Gastrocnemius medialis (tissue), 4 donors: ENCODE measurements at regions not wholly inside any gene's neighbourhood (a gene's known extent, or its start where the extent isn't known, plus 50 kb on each side); places are given as distances from the start of the nearest gene placed in this dataset.
"Not testable (repeated sequence)": the region's sequence is repeated elsewhere in the genome, so short reads cannot be mapped to it uniquely, and the experiment has no call there.

Source experiments
- ATAC-seq, 2 donors: fragments of 150-250 bp; one replicate each; pipeline ENCODE4 v1.9.1; 2016
- DNase-seq, 2 donors: peaks; one replicate each; pipeline ENCODE4 v3.0.0-alpha.2; 2019
- H3K27ac ChIP-seq, 4 donors: fragments of 200-600 bp; sonication (generic); 1 replicate in 1 of 4; 2 replicates in 3 of 4; pipeline ENCODE4 v1.5.1; 2016 to 2018; ENCODE audit warnings: mild to moderate bottlenecking in 2 of 4, moderate library complexity in 1 of 4
- H3K27me3 ChIP-seq, 3 donors: fragments of 200-600 bp; sonication (generic) in 2 of 3; 1 replicate in 1 of 3; 2 replicates in 2 of 3; pipeline versions ENCODE4 v1.5.1 to v1.6.0; 2016 to 2019; ENCODE audit warnings: mild to moderate bottlenecking in 1 of 3, moderate library complexity in 1 of 3
- H3K36me3 ChIP-seq, 2 donors: fragments of 200-600 bp; sonication (generic) in 1 of 2; one replicate each; pipeline ENCODE4 v1.5.1; 2017 to 2018
- H3K4me1 ChIP-seq, 2 donors: fragments of 200-600 bp; sonication (generic) in 1 of 2; one replicate each; pipeline ENCODE4 v1.5.1; 2016 to 2017; ENCODE audit warnings: mild to moderate bottlenecking in 2 of 2
- H3K4me3 ChIP-seq, 4 donors: fragments of 200-600 bp; sonication (generic) in 3 of 4; 1 replicate in 1 of 4; 2 replicates in 3 of 4; pipeline ENCODE4 v1.5.1; 2016 to 2019; ENCODE audit warnings: mild to moderate bottlenecking in 2 of 4
- H3K9me3 ChIP-seq, 3 donors: fragments of 200-600 bp; sonication (generic) in 2 of 3; 1 replicate in 1 of 3; 2 replicates in 2 of 3; pipeline ENCODE4 v1.5.1; 2016 to 2019
- CTCF ChIP-seq, 5 experiments: fragments of 450-650 bp in 3 of 5; fragments of 200-600 bp in 2 of 5; sonication (generic) in 2 of 5; IDR thresholded peaks in 4 of 5; conservative IDR thresholded peaks in 1 of 5; 1 replicate in 4 of 5; 2 replicates in 1 of 5; pipeline ENCODE4 v1.5.1; 2016 to 2019; ENCODE audit warnings: antibody characterized with exemption in 5 of 5, mild to moderate bottlenecking in 3 of 5, moderate library complexity in 3 of 5
- POLR2A ChIP-seq, 2 donors: fragments of 450-650 bp; IDR thresholded peaks; one replicate each; pipeline ENCODE4 v1.6.1; 2017; ENCODE audit warnings: antibody characterized with exemption in 2 of 2, mild to moderate bottlenecking in 2 of 2, moderate library complexity in 2 of 2
- in situ Hi-C, 4 donors: fragments of 200-750 bp; cut with MboI; loops; one replicate each; pipeline versions ENCODE4 v1.15.0 to v1.8.0; 2017; ENCODE audit warnings: low sequenced_read_pairs in 4 of 4
- intact Hi-C: fragments of 100-400 bp; cut with DNase I; formaldehyde crosslinking; loops from one replicate; pipeline ENCODE4 v1.15.1; 2023; ENCODE audit warnings: low total_unique reads

- intact Hi-C loops, result no loop called here
- DNase-seq, result no peak
- Histone ChIP-seq H3K27me3 (peaks cover 2 to 25% (median 5%) of the 10 kb centered on the region in 3 donors), H3K36me3 (no peaks in the 10 kb centered on the region), H3K9me3 (no peaks in the 10 kb centered on the region), H3K4me1 (no peaks in the 10 kb centered on the region), H3K27ac (no peak overlapping the region), H3K4me3 (no peak overlapping the region)
- in situ Hi-C loops, result no loop called here
- TF ChIP-seq CTCF (IDR thresholded peaks at IDR 0.05 in 4 of 5, conservative IDR thresholded peaks at IDR 0.05 in 1 of 5) (no peak), POLR2A (IDR thresholded peaks at IDR 0.05) (no peak)
- no peak for ATAC-seq
Measured at GRCh38 chr20:51275826-51276225, 252.9 kb upstream of the KCNG1 start.

- Histone ChIP-seq H3K4me3 (no peak overlapping the region), H3K9me3 (no peaks in the 10 kb centered on the region), H3K27ac (no peak overlapping the region), H3K36me3 (no peaks in the 10 kb centered on the region), H3K4me1 (no peaks in the 10 kb centered on the region), H3K27me3 (peaks cover 2 to 25% (median 5%) of the 10 kb centered on the region in 3 donors)
- intact Hi-C loops, result no loop called here
- ATAC-seq, result no peak
- no peak for DNase-seq
- no peak for TF ChIP-seq CTCF (IDR thresholded peaks at IDR 0.05 in 4 of 5, conservative IDR thresholded peaks at IDR 0.05 in 1 of 5)
- TF ChIP-seq POLR2A (IDR thresholded peaks at IDR 0.05), result no peak
- in situ Hi-C loops, result no loop called here
Measured at GRCh38 chr20:51275181-51275580, 252.3 kb upstream of the KCNG1 start.

- H3K4me3 ChIP-seq, result no peak overlapping the region
- intact Hi-C loops, result no loop called here
- TF ChIP-seq CTCF (IDR thresholded peaks at IDR 0.05 in 4 of 5, conservative IDR thresholded peaks at IDR 0.05 in 1 of 5), result no peak
- no peak for TF ChIP-seq POLR2A (IDR thresholded peaks at IDR 0.05)
- DNase-seq (peak in 1 of 2 donors; percentile 15), ATAC-seq (peak; percentile 47 to 53)
- in situ Hi-C loops, result no loop called here
- no peaks in the 10 kb centered on the region for H3K4me1 ChIP-seq
- H3K36me3 ChIP-seq, result no peaks in the 10 kb centered on the region
- H3K27me3 ChIP-seq, result peaks cover 0 to 21% (median 5%) of the 10 kb centered on the region in 3 donors
- H3K27ac ChIP-seq, result no peak overlapping the region
- H3K9me3 ChIP-seq, result no peaks in the 10 kb centered on the region
Measured at GRCh38 chr20:51272401-51272800, 249.5 kb upstream of the KCNG1 start.

- intact Hi-C loops, result no loop called here
Measured at GRCh38 chr20:51271931-51272330, 249.0 kb upstream of the KCNG1 start.

GRCh38 chr20:51271289-51271688 is 248.4 kb upstream of the KCNG1 start:
- H3K4me3 ChIP-seq, in situ Hi-C loops, intact Hi-C loops, ATAC-seq, H3K27ac ChIP-seq, H3K36me3 ChIP-seq, H3K9me3 ChIP-seq, H3K4me1 ChIP-seq, DNase-seq: not testable (repeated sequence)
- peaks cover 0 to 16% (median 5%) of the 10 kb centered on the region in 3 donors for H3K27me3 ChIP-seq

More at GRCh38 chr20:51271931-51272330, 249.0 kb upstream of the KCNG1 start:
- in situ Hi-C loops, result no loop called here
- peaks cover 0 to 16% (median 5%) of the 10 kb centered on the region in 3 donors for H3K27me3 ChIP-seq
- no peak overlapping the region for H3K27ac ChIP-seq
- DNase-seq (no peak), ATAC-seq (no peak)
- TF ChIP-seq POLR2A (IDR thresholded peaks at IDR 0.05) (no peak), CTCF (IDR thresholded peaks at IDR 0.05 in 4 of 5, conservative IDR thresholded peaks at IDR 0.05 in 1 of 5) (no peak)
- H3K36me3 ChIP-seq, result no peaks in the 10 kb centered on the region
- H3K9me3 ChIP-seq, result no peaks in the 10 kb centered on the region
- H3K4me1 ChIP-seq, result no peaks in the 10 kb centered on the region
- no peak overlapping the region for H3K4me3 ChIP-seq
